Astrocyte (in vitro differentiated cells and primary cell): ENCODE measurements at regions not wholly inside any gene's neighbourhood (a gene's known extent, or its start where the extent isn't known, plus 50 kb on each side); places are given as distances from the start of the nearest gene placed in this dataset.

Experiments used
- DNase-seq: peaks from one replicate; pipeline ENCODE4 v3.0.0-alpha.2; 2010; ENCODE audit warnings: low read depth
- FAIRE-seq: peaks from 2 replicates; lab custom pipeline; 2011; peaks lifted over from hg19 to GRCh38; lab: Jason Lieb, UNC
- H2AFZ ChIP-seq: 2 replicates; pipeline ENCODE4 v1.6.0; 2012; ENCODE audit warnings: low read depth, low read length, inconsistent platforms
- H3K27ac ChIP-seq: 2 replicates; pipeline ENCODE4 v1.5.1; 2011; ENCODE audit warnings: low read depth, low read length, inconsistent platforms
- H3K27me3 ChIP-seq: 2 replicates; pipeline ENCODE4 v1.6.0; 2011; ENCODE audit warnings: low read length, inconsistent platforms; ENCODE audit not compliant: insufficient read depth
- H3K36me3 ChIP-seq: 2 replicates; pipeline ENCODE4 v1.5.1; 2011; ENCODE audit warnings: low read length, inconsistent platforms; ENCODE audit not compliant: insufficient read depth
- H3K4me1 ChIP-seq: 2 replicates; pipeline ENCODE4 v1.5.1; 2011; ENCODE audit warnings: low read length, inconsistent platforms; ENCODE audit not compliant: insufficient read depth
- H3K4me2 ChIP-seq: 2 replicates; pipeline ENCODE4 v1.6.0; 2012; ENCODE audit warnings: low read length, inconsistent platforms
- H3K4me3 ChIP-seq: 2 replicates; pipeline ENCODE4 v1.5.1; 2011; ENCODE audit warnings: low read depth, mild to moderate bottlenecking, low read length, inconsistent platforms; ENCODE audit not compliant: insufficient read depth
- H3K79me2 ChIP-seq: 2 replicates; pipeline ENCODE4 v1.6.0; 2012; ENCODE audit warnings: mild to moderate bottlenecking, low read length, inconsistent platforms; ENCODE audit not compliant: insufficient read depth
- H3K9ac ChIP-seq: 2 replicates; pipeline ENCODE4 v1.6.0; 2012; ENCODE audit warnings: mild to moderate bottlenecking, low read length, inconsistent platforms
- H3K9me3 ChIP-seq: 2 replicates; pipeline ENCODE4 v1.5.1; 2012; ENCODE audit warnings: low read depth, mild to moderate bottlenecking, low read length, inconsistent platforms; ENCODE audit not compliant: insufficient read depth
- H4K20me1 ChIP-seq: 2 replicates; pipeline ENCODE4 v1.6.0; 2012; ENCODE audit warnings: low read length, inconsistent platforms; ENCODE audit not compliant: insufficient read depth
- H3K27ac Mint-ChIP-seq: one replicate; pipeline ENCODE4 v1.8.0; 2021; ENCODE audit warnings: mild to moderate bottlenecking, mixed read lengths; ENCODE audit not compliant: unreplicated experiment
- H3K27me3 Mint-ChIP-seq: one replicate; pipeline ENCODE4 v1.8.0; 2021; ENCODE audit warnings: low read depth, mixed read lengths; ENCODE audit not compliant: unreplicated experiment
- H3K36me3 Mint-ChIP-seq: one replicate; pipeline ENCODE4 v1.8.0; 2021; ENCODE audit warnings: low read depth, mixed read lengths; ENCODE audit not compliant: unreplicated experiment
- H3K4me1 Mint-ChIP-seq: one replicate; pipeline ENCODE4 v1.8.0; 2021; ENCODE audit warnings: low read depth, mixed read lengths; ENCODE audit not compliant: unreplicated experiment
- H3K4me3 Mint-ChIP-seq: one replicate; pipeline ENCODE4 v1.8.0; 2021; ENCODE audit warnings: mild to moderate bottlenecking, moderate library complexity, mixed read lengths; ENCODE audit not compliant: unreplicated experiment
- H3K9me3 Mint-ChIP-seq: one replicate; pipeline ENCODE4 v1.8.0; 2021; ENCODE audit warnings: mild to moderate bottlenecking, mixed read lengths; ENCODE audit not compliant: unreplicated experiment
- EZH2 ChIP-seq: IDR thresholded peaks from 2 replicates; pipeline ENCODE4 v1.6.1; 2012; ENCODE audit warnings: mild to moderate bottlenecking, low read length, inconsistent platforms; ENCODE audit not compliant: insufficient read depth
- TF ChIP-seq, protein P1 (sequence below): IDR thresholded peaks from 2 replicates; pipeline ENCODE4 v1.5.1; 2011; ENCODE audit warnings: low read depth, mild to moderate bottlenecking, inconsistent platforms, low read length, moderate library complexity; ENCODE audit not compliant: insufficient read depth

DNA sequence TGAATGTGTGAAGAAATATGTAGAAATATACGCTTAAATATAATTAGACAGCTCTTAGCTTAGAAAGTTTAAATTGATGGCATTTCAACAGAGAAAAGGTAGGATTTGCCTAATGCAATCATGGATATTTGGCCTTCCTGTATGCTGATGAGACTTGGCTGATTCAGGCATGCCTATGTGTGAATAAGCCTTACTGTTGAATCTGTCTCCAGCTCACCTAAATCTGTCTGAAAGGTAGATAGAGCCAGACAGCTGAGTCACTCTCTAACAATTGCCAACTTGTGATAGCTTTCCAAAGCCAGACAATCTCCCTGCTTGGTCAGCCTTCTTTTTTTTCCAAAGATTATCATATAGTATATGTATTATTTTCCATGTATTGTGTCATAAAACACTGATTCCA, 92.8 kb upstream of the FLRT2 start:
- Mint-ChIP-seq H3K4me3 (no peak overlapping the region), H3K36me3 (no peaks in the 10 kb centered on the region), H3K27me3 (no peaks in the 10 kb centered on the region), H3K27ac (peak overlapping the region; percentile 94), H3K4me1 (peaks cover 37% of the 10 kb centered on the region), H3K9me3 (peaks cover 1% of the 10 kb centered on the region)
- H3K4me2 ChIP-seq: peak overlapping the region; percentile 1
- no peaks in the 10 kb centered on the region for H3K27me3 ChIP-seq
- no peak for TF ChIP-seq EZH2
- TF ChIP-seq, protein P1, sequence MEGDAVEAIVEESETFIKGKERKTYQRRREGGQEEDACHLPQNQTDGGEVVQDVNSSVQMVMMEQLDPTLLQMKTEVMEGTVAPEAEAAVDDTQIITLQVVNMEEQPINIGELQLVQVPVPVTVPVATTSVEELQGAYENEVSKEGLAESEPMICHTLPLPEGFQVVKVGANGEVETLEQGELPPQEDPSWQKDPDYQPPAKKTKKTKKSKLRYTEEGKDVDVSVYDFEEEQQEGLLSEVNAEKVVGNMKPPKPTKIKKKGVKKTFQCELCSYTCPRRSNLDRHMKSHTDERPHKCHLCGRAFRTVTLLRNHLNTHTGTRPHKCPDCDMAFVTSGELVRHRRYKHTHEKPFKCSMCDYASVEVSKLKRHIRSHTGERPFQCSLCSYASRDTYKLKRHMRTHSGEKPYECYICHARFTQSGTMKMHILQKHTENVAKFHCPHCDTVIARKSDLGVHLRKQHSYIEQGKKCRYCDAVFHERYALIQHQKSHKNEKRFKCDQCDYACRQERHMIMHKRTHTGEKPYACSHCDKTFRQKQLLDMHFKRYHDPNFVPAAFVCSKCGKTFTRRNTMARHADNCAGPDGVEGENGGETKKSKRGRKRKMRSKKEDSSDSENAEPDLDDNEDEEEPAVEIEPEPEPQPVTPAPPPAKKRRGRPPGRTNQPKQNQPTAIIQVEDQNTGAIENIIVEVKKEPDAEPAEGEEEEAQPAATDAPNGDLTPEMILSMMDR: no peak
- H3K36me3 ChIP-seq: no peaks in the 10 kb centered on the region
- H3K9ac ChIP-seq: no peak overlapping the region
- peak; percentile 94 for DNase-seq
- peaks cover 18% of the 10 kb centered on the region for H3K4me1 ChIP-seq
- H3K27ac ChIP-seq: peak overlapping the region; percentile 63
- no peak overlapping the region for H3K4me3 ChIP-seq
- no peak overlapping the region for H2AFZ ChIP-seq
- no peaks in the 10 kb centered on the region for H3K79me2 ChIP-seq
- H4K20me1 ChIP-seq: no peaks in the 10 kb centered on the region
- no peaks in the 10 kb centered on the region for H3K9me3 ChIP-seq
- FAIRE-seq: peak; percentile 68

DNA sequence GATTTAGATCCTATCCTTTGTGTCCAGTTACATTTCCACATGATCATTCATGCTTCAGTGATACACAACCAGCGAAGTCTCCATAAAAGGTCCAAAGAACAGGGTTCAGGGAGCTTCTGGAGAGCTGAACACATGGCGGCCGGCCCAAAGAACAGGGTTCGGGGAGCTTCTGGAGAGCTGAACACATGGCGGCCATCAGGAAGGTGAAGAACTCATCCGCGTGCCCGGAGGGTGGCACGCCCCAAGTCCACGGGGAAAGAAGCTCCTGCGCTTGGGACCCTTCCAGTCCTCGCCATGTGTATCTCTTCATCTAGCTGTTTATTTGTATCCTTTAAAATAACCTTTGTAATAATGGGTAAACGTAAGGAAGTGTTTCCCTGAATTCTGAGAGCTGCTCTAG, 91.9 kb upstream of the FLRT2 start:
- FAIRE-seq: no peak
- H3K36me3 Mint-ChIP-seq: no peaks in the 10 kb centered on the region

DNA sequence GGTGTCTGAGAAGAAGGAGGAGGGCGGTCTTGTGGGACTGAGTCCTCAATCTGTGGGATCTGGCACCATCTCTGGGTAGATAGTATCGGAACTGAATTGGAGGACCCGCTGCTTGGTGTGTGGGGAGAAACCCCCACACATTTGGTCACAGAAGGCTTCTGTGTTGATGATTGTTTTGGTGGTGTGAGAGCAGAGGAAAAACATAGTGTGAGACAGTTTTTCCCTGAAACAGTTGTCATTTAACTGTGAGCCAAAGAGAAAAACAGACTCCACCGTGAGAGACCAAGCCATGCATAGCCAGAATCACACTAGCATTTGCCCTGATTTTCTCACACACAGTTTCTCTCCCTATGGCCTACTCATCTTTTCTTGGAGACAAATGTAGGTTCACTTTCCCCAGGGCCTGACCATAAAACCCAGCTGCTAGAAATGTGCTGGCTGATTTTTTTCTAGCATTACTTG, 91.4 kb upstream of the FLRT2 start:
- no peaks in the 10 kb centered on the region for H3K36me3 Mint-ChIP-seq
- TF ChIP-seq, protein P1: no peak
- no peak for TF ChIP-seq EZH2
- no peak overlapping the region for H2AFZ ChIP-seq
- peaks cover 37% of the 10 kb centered on the region for H3K4me1 Mint-ChIP-seq
- no peak overlapping the region for H3K4me3 ChIP-seq
- H3K9ac ChIP-seq: no peak overlapping the region
- H3K27ac ChIP-seq: no peak overlapping the region
- FAIRE-seq (peak; percentile 72), DNase-seq (no peak)
- no peaks in the 10 kb centered on the region for H3K27me3 ChIP-seq
- H3K9me3 ChIP-seq: no peaks in the 10 kb centered on the region
- no peaks in the 10 kb centered on the region for H3K27me3 Mint-ChIP-seq
- H3K9me3 Mint-ChIP-seq: peaks cover 1% of the 10 kb centered on the region
- H3K4me3 Mint-ChIP-seq: no peak overlapping the region
- H4K20me1 ChIP-seq: no peaks in the 10 kb centered on the region
- no peaks in the 10 kb centered on the region for H3K79me2 ChIP-seq
- no peak overlapping the region for H3K4me2 ChIP-seq
- peak overlapping the region; percentile 94 for H3K27ac Mint-ChIP-seq
- no peaks in the 10 kb centered on the region for H3K36me3 ChIP-seq
- peaks cover 18% of the 10 kb centered on the region for H3K4me1 ChIP-seq

More for the DNA sequence above, 91.9 kb upstream of the FLRT2 start:
- Mint-ChIP-seq H3K4me3 (no peak overlapping the region), H3K4me1 (peaks cover 37% of the 10 kb centered on the region), H3K27ac (peak overlapping the region; percentile 94), H3K9me3 (peaks cover 1% of the 10 kb centered on the region), H3K27me3 (no peaks in the 10 kb centered on the region)
- no peaks in the 10 kb centered on the region for H3K27me3 ChIP-seq
- no peaks in the 10 kb centered on the region for H3K36me3 ChIP-seq
- no peak for DNase-seq
- H3K4me3 ChIP-seq: no peak overlapping the region
- H3K27ac ChIP-seq: peak overlapping the region; percentile 63
- peak overlapping the region; percentile 2 for H3K9ac ChIP-seq
- no peaks in the 10 kb centered on the region for H3K79me2 ChIP-seq
- peaks cover 18% of the 10 kb centered on the region for H3K4me1 ChIP-seq
- H4K20me1 ChIP-seq: no peaks in the 10 kb centered on the region
- H2AFZ ChIP-seq: no peak overlapping the region
- peak overlapping the region; percentile 1 for H3K4me2 ChIP-seq
- H3K9me3 ChIP-seq: no peaks in the 10 kb centered on the region
- no peak for TF ChIP-seq EZH2
- TF ChIP-seq, protein P1: no peak
